ENCODE measurements at regions not wholly inside any gene's neighbourhood (a gene's known extent, or its start where the extent isn't known, plus 50 kb on each side); places are given as distances from the start of the nearest gene placed in this dataset.

GRCh38 chr12:131378861-131379665 is 331.8 kb upstream of the SFSWAP start:
- TF ChIP-seq CTCF (optimal IDR thresholded peaks at IDR 0.05 in 1 of 3, IDR thresholded peaks at IDR 0.05 in 1 of 3, conservative IDR thresholded peaks at IDR 0.05 in 1 of 3; ENCODE audit: extremely low read depth in 1 of 3, insufficient read depth in 2 of 3, low read length in 3 of 3) (no peak), EZH2 (IDR thresholded peaks at IDR 0.05; ENCODE audit: low read length) (no peak)

Measured in keratinocyte (primary cell).